ENCODE measurements at regions not wholly inside any gene's neighbourhood (a gene's known extent, or its start where the extent isn't known, plus 50 kb on each side); places are given as distances from the start of the nearest gene placed in this dataset.
"Not testable (repeated sequence)": the region's sequence is repeated elsewhere in the genome, so short reads cannot be mapped to it uniquely, and the experiment has no call there.

DNA sequence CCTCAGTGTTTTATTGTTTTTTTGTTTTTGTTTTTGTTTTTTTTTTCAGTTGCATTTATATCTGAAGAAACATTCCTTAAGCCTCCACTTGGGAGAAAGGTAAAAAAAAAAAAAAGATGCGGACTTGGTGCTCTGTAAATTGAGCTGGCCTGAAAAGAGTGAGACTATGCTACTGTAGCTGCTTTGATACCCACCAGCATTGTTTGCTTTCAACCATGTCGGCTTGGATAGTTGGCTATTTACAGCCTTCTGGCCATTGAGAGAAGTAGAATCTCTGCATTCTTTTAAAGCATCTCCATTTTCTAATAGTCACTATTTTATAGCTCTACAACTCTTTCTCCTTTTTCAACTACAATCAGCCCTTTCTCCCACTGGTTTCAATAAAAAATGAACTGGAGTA is 149.6 kb downstream of the ZIC4 start:
- no peaks in the 10 kb centered on the region for H3K9me3 ChIP-seq (ENCODE audit: severe bottlenecking)
- TF ChIP-seq, protein P1, sequence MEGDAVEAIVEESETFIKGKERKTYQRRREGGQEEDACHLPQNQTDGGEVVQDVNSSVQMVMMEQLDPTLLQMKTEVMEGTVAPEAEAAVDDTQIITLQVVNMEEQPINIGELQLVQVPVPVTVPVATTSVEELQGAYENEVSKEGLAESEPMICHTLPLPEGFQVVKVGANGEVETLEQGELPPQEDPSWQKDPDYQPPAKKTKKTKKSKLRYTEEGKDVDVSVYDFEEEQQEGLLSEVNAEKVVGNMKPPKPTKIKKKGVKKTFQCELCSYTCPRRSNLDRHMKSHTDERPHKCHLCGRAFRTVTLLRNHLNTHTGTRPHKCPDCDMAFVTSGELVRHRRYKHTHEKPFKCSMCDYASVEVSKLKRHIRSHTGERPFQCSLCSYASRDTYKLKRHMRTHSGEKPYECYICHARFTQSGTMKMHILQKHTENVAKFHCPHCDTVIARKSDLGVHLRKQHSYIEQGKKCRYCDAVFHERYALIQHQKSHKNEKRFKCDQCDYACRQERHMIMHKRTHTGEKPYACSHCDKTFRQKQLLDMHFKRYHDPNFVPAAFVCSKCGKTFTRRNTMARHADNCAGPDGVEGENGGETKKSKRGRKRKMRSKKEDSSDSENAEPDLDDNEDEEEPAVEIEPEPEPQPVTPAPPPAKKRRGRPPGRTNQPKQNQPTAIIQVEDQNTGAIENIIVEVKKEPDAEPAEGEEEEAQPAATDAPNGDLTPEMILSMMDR (IDR thresholded peaks at IDR 0.05; ENCODE audit: low read depth, low read length): no peak
- no peaks in the 10 kb centered on the region for H3K27me3 ChIP-seq (ENCODE audit: insufficient read depth, low read depth, severe bottlenecking)
- no peak overlapping the region for H3K27ac ChIP-seq
- DNase-seq: no peak
- H3K4me3 ChIP-seq (ENCODE audit: low read depth, low read length): no peak overlapping the region
- no peaks in the 10 kb centered on the region for H3K36me3 ChIP-seq

DNA sequence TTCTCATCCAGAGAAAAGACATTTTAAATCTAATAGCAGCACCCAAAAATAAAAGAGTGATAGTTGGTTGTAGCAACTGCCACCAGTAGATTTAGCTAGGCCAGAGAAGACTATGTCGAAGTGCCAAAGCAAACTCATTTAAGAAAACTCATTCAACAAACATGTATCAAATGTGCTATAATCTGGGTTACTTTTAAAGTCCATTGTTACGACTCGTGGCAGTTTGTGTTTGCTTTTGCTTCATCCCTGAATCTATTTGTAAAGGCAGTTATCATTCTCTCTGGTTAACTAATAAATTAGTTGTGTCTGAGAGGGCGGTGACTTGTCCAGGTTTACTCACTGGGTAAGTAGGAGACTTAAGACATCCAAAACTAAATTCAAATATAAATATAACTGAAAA is 159.4 kb downstream of the ZIC4 start:
- H3K9me3 ChIP-seq (ENCODE audit: severe bottlenecking): no peaks in the 10 kb centered on the region
- no peaks in the 10 kb centered on the region for H3K36me3 ChIP-seq
- no peak for DNase-seq
- H3K4me3 ChIP-seq (ENCODE audit: low read depth, low read length): no peak overlapping the region
- no peaks in the 10 kb centered on the region for H3K27me3 ChIP-seq (ENCODE audit: insufficient read depth, low read depth, severe bottlenecking)
- TF ChIP-seq, protein P1 (IDR thresholded peaks at IDR 0.05; ENCODE audit: low read depth, low read length): no peak
- no peak overlapping the region for H3K27ac ChIP-seq

DNA sequence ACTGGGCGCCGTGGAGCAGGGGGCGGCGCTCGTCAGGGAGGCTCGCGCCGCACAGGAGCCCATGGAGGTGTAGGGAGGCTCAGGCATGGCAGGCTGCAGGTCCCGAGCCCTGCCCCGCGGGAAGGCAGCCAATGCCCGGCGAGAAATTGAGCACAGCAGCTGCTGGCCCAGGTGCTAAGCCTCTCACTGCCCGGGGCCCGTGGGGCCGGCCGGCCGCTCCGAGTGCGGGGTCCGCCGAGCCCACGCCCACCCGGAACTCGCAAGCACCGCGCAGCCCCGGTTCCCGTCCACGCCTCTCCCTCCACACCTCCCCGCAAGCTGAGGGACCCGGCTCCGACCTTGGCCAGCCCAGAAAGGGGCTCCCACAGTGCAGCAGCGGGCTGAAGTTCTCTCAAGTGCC is 160.7 kb downstream of the ZIC4 start:
- H3K36me3 ChIP-seq; H3K4me3 ChIP-seq (ENCODE audit: low read depth, low read length); H3K9me3 ChIP-seq (ENCODE audit: severe bottlenecking); DNase-seq; H3K27me3 ChIP-seq (ENCODE audit: insufficient read depth, low read depth, severe bottlenecking); H3K27ac ChIP-seq: not testable (repeated sequence)

DNA sequence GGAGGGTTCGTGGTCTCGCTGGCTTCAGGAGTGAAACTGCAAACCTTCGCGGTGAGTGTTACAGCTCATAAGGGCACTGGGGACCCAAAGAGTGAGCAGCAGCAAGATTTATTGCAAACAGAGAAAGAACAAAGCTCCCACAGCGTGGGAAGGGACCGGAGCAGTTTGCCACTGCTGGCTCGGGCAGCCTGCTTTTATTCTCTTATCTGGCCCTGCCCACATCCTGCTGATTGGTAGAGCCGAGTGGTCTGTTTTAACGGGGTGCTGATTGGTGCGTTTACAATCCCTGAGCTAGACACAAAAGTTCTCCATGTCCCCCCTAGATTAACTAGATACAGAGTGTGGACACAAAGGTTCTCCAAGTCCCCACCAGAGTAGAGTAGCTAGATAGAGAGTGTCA is 161.3 kb downstream of the ZIC4 start:
- H3K27me3 ChIP-seq (ENCODE audit: insufficient read depth, low read depth, severe bottlenecking); H3K36me3 ChIP-seq; DNase-seq; H3K9me3 ChIP-seq (ENCODE audit: severe bottlenecking); H3K4me3 ChIP-seq (ENCODE audit: low read depth, low read length); H3K27ac ChIP-seq: not testable (repeated sequence)

DNA sequence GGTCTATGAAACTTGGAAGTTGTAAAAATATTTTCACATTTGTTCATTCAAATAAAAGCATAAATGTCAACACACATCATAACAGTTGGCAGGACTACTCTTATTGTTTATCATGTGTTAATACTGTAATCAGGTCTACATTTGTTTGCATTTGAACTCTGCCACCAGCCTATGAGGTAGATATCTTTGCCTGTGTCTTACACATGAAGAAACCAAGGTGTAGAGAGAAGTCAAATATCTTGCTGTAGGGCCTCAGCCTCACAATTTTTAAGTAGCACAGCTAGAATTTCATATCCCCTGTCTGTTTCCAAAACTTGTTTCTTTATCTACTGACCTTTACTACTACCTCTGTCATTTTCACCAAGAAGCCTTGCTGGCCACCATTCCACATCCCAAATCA is 161.9 kb downstream of the ZIC4 start:
- H3K36me3 ChIP-seq: no peaks in the 10 kb centered on the region
- no peaks in the 10 kb centered on the region for H3K27me3 ChIP-seq (ENCODE audit: insufficient read depth, low read depth, severe bottlenecking)
- no peak for DNase-seq
- H3K4me3 ChIP-seq (ENCODE audit: low read depth, low read length): no peak overlapping the region
- H3K9me3 ChIP-seq (ENCODE audit: severe bottlenecking): no peaks in the 10 kb centered on the region
- no peak overlapping the region for H3K27ac ChIP-seq
- TF ChIP-seq, protein P1 (IDR thresholded peaks at IDR 0.05; ENCODE audit: low read depth, low read length): no peak

DNA sequence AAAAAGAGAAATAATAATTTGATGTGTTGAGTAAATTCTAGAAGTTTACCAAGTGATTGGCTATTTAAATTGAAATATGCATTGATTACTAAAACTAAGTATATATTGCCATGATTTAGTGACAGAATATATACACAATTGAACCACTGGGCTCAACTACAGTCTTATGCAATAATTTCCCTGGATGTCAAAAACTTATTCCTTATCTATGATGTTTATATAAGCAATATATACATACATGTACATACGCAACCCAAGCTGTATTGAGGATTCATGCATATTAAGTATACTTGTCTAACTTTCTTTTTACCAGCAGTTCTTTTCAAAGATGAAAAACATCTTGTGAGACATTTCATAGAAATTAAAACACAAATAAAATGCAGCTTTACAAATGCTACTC is 165.8 kb downstream of the ZIC4 start:
- TF ChIP-seq, protein P1 (IDR thresholded peaks at IDR 0.05; ENCODE audit: low read depth, low read length): no peak
- H3K4me3 ChIP-seq (ENCODE audit: low read depth, low read length): no peak overlapping the region
- H3K9me3 ChIP-seq (ENCODE audit: severe bottlenecking): no peaks in the 10 kb centered on the region
- H3K36me3 ChIP-seq: no peaks in the 10 kb centered on the region
- H3K27me3 ChIP-seq (ENCODE audit: insufficient read depth, low read depth, severe bottlenecking): no peaks in the 10 kb centered on the region
- DNase-seq: no peak
- no peak overlapping the region for H3K27ac ChIP-seq

DNA sequence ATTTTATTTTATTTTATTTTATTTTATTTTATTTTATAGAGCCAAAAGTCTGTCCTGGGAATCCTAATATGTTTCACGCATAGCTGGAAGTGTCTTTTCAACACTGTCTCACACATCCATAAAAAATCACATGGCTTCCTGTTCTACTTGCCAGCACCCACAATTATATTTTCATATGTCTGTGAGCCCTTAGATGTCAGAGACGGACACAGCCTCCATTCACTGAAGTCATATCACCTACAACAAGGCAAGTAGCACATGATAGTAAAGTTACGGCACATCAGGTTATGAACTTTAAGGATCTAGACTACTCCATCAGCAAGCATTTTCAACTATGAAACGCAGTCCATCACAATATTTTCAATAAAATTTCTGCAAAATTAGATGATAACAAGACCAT is 168.4 kb downstream of the ZIC4 start:
- no peak for DNase-seq
- TF ChIP-seq, protein P1 (IDR thresholded peaks at IDR 0.05; ENCODE audit: low read depth, low read length): no peak
- Histone ChIP-seq H3K27ac (no peak overlapping the region), H3K9me3 (ENCODE audit: severe bottlenecking) (no peaks in the 10 kb centered on the region), H3K4me3 (ENCODE audit: low read depth, low read length) (no peak overlapping the region), H3K36me3 (no peaks in the 10 kb centered on the region), H3K27me3 (ENCODE audit: insufficient read depth, low read depth, severe bottlenecking) (no peaks in the 10 kb centered on the region)

DNA sequence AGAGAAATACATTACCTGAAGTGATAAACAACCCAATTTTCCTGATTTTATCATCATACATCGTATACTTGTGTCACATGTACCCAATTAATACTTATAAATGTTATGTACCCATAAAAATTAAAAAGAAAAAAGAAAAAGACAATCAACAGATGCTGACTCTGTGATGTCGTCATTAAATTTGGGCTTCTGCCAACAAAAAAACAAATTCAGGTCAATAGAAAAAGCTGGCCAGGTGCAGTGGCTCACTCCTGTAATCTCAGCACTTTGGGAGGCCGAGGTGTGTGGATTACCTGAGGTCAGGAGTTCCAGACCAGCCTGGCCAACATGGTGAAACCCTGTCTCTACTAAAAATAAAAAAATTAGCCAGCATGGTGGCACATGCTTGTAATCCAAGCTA is 174.4 kb downstream of the ZIC4 start:
- H3K9me3 ChIP-seq (ENCODE audit: severe bottlenecking); H3K4me3 ChIP-seq (ENCODE audit: low read depth, low read length); DNase-seq; H3K36me3 ChIP-seq; H3K27me3 ChIP-seq (ENCODE audit: insufficient read depth, low read depth, severe bottlenecking); H3K27ac ChIP-seq: not testable (repeated sequence)
